GM12892 (cell line): ENCODE measurements at regions not wholly inside any gene's neighbourhood (a gene's known extent, or its start where the extent isn't known, plus 50 kb on each side); places are given as distances from the start of the nearest gene placed in this dataset.

ENCODE experiments used
- POLR2A ChIP-seq: IDR thresholded peaks from 2 replicates; pipeline ENCODE4 v1.6.1; 2011; ENCODE audit warnings: low read depth, low read length, control low read depth
- POLR2AphosphoS5 ChIP-seq: IDR thresholded peaks from 2 replicates; pipeline ENCODE4 v1.6.1; 2011; ENCODE audit warnings: low read depth, low read length, control low read depth
- TAF1 ChIP-seq: IDR thresholded peaks from 2 replicates; pipeline ENCODE4 v1.6.1; 2011; ENCODE audit warnings: low read depth, mild to moderate bottlenecking, control low read depth, low read length, borderline replicate concordance

GRCh38 chr5:136665331-136665730 is 300.0 kb upstream of the TRPC7 start:
- TF ChIP-seq POLR2AphosphoS5 (no peak), POLR2A (no peak), TAF1 (no peak)
